GM18909 (cell line): ENCODE measurements at regions not wholly inside any gene's neighbourhood (a gene's known extent, or its start where the extent isn't known, plus 50 kb on each side); places are given as distances from the start of the nearest gene placed in this dataset.
"Not testable (repeated sequence)": the region's sequence is repeated elsewhere in the genome, so short reads cannot be mapped to it uniquely, and the experiment has no call there.

Experiments
- ATAC-seq: cut with Tn5 transposase; IDR thresholded peaks from one replicate; pipeline ENCODE4 v1.9.1; 2021; ENCODE audit warnings: mild to moderate bottlenecking; ENCODE audit not compliant: unreplicated experiment, poor library complexity

DNA sequence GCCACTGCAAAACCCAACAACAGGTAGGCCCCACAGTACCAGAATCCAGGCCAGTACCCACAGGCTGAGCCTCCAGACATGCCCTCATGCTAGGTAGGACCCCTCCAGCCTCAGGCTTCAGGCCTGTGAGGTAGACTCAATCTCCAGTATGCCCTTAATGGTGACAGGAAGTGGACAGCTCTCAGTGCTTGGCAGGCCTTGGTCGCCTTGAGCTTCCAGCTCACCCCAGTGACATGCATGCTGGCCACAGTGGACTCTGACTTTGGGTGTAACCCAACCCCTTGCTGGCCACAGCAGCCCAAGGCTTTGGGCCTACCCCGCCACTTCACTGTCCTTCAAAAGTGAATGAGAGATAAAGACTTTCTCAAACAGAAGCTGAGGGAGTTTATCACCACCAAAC is 324.2 kb downstream of the ANTXR2 start:
- ATAC-seq = no peak

- no peak for ATAC-seq
Measured at GRCh38 chr4:79747252-79747651, 325.8 kb downstream of the ANTXR2 start.

DNA sequence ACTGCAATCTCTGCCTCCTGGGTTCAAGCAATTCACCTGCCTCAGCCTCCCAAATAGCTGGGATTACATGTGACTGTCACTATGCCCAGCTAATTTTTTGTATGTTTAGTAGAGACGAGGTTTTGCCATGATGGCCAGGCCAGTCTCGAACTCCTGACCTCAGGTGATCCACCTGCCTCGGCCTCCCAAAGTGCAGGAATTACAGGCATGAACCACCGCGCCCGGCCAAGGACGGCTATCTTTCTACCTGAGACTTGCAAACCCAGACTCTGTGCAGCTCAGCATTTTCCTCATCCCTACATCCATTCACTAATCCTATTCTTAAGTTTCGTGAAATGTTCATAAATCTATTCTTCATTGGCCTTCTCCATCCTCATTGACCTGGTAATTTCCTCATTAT is 330.0 kb downstream of the ANTXR2 start:
- no peak for ATAC-seq

GRCh38 chr4:79739912-79740311 is 331.9 kb upstream of the GK2 start:
- no peak for ATAC-seq

DNA sequence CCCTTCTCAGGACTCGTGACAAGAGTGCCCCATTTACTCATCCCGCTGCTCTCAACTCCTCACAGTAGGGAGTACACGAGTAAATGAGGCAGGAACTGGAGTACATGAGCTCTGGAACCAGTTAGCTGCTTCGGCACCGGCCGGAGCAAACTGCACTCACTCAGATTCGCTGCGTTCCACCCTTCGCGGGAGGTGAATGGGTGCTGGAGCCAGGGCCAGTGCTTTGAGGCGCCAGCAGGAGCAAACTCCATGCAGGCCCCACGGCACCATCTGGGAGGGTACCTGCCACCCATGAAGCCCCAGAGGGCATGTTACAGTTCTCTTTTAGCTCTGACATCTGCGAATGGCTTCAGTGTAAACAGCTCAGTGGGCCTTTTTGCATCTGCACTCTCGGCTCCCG is 315.5 kb upstream of the GK2 start:
- ATAC-seq = no peak

- ATAC-seq = no peak
Measured at GRCh38 chr4:79700356-79700755, 292.3 kb upstream of the GK2 start.

DNA sequence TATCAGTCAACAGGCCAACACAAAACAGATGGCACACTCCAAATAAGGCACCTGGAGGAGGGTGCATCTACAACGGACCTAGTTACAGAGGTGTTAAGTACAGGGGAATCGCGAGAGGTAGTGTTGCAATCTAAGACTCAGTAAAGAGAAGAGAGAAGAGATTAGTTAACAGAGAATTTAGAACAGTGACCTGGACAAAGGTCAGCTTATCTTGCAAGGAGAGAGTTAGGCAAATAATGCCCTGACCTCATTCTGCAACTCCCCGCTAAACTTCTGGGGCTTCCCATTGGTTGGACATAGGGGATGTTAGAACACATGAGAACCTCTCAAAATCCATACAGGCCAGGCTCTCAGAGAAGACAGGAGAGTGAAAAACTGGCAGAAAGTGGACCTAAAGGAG is 289.4 kb upstream of the GK2 start:
- ATAC-seq = no peak

- not testable (repeated sequence) for ATAC-seq
Measured at GRCh38 chr4:79696534-79696933, 288.5 kb upstream of the GK2 start.

DNA sequence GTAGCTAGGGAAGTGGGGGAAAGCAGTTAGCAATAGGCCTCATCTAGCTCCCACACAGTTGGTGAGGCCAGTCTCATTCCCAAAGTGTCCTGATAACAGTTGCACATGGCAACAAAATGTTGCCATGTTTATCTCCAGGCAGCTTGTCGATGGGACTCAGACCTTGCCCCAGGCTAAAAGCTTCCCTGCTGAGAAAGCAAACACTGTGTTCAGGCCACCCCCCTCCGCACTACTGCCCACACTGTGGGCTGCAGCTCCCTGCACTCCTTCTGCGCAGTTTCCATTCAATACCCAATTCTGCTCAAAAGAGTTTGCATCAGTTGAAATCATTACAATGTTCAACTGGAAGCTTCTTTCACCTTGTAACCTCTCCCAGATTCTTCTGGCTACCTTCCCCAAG is 287.8 kb upstream of the GK2 start:
- ATAC-seq = no peak

DNA sequence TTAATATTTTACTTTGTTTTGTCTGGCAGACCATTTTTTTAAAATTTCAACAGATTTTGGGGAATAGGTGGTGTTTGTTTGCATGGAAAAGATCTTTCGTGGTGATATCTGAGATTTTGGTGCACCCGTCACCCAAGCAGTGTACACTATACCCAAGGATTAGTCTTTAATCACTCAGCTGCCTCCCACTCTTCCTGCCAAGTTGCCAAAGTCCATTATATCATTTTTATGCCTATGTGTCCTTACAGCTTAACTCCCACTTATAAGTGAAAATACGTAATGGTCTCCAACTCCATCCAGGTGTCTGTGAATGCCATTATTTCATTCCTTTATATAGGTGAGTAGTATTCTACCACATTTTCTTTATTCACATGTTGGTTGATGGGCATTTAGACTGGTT is 281.7 kb upstream of the GK2 start:
- ATAC-seq = no peak

GRCh38 chr4:79688691-79689090 is 280.7 kb upstream of the GK2 start:
- no peak for ATAC-seq

DNA sequence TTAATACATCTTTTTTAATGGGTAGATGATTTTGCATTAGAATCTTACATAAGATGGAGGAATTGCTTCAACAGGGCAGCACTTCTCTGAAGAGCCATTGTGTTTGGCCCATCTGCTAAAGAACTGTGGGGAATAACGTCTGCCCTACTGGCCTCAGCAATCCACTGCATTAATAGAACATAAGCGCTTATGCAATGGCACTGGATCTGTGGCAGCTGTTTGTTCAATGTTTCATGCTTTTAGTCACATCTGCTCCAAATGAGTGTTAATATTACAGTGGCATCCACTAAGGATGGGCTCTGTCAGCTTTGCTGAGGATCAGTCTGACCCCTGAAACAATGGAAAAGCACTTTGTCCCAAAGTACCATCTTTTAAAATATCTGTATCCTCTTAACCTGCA is 279.0 kb upstream of the GK2 start:
- ATAC-seq = no peak

GRCh38 chr4:79685542-79685941 is 277.5 kb upstream of the GK2 start:
- no peak for ATAC-seq

- ATAC-seq = no peak
Measured at GRCh38 chr4:79684516-79684915, 276.5 kb upstream of the GK2 start.

DNA sequence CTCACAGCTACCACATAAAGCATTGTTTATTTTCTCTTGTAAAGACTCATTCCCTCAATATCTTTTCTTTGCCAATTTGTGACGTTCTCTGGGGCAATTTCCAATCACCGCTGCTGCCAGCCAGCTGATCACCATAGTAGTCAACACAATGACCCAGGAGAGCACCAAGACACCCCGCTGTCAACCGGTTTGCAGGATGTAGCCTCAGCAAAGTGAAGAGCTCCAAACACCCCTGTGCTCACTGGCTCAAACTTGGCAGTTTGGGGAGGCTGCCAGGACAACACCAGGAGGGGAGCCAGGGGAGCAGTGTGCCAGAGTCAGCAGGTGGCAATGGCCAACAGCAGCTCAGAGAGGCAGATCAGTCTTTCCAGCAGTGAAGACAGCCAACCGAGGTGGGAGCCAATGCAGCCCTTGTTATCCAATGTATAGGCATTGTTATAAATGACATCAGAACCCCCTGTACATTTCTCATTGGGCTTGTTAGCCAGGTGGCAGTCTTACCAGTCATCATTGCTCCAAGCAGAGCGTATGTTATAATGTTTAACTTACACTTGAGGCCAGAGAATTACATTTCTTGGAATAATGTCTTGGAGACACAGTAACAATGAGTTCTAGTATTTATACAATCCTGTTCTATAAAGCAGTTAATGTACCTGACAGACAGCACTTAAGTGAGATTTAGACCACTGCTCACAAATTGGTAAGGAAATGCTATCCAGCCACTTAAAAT is 274.9 kb upstream of the GK2 start:
- no peak for ATAC-seq

- no peak for ATAC-seq
Measured at GRCh38 chr4:79682161-79682560, 274.1 kb upstream of the GK2 start.

GRCh38 chr4:79679859-79680258 is 271.8 kb upstream of the GK2 start:
- no peak for ATAC-seq

DNA sequence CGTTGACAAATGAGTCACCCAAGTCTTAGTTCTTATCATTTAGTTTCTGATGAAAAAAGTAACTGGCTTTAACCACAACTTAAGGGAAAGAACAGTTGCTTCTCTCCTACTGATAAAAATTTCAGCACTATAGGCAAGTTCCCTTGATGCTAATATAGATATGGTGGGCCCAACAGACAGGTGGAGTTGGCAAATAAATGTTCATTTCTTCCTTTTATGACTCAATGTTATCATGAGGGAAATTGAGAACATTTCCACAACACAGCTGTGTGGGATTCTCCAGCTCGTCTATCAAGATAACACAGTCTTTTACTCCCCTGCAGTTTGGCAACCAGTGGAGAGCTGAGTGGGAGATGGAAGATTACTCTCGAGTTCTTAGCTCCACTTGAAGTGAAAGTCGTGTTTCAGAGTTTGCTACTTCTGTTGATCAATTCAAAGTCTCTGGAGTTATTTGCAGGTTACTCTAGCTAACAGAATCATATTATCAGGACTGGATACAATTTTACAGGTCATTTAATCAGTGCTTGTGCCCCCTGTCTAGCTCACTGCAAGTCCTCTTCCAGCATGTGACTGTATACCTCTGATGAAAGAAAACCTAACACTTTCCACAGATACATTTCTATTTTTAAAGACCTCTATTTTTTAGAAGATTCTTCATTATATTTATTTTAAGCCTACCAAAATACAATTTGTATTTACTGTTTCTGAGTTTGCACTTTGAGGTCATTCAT is 270.6 kb upstream of the GK2 start:
- no peak for ATAC-seq

GRCh38 chr4:79676705-79677104 is 268.7 kb upstream of the GK2 start:
- ATAC-seq = no peak

GRCh38 chr4:79674906-79675305 is 266.9 kb upstream of the GK2 start:
- ATAC-seq = not testable (repeated sequence)

DNA sequence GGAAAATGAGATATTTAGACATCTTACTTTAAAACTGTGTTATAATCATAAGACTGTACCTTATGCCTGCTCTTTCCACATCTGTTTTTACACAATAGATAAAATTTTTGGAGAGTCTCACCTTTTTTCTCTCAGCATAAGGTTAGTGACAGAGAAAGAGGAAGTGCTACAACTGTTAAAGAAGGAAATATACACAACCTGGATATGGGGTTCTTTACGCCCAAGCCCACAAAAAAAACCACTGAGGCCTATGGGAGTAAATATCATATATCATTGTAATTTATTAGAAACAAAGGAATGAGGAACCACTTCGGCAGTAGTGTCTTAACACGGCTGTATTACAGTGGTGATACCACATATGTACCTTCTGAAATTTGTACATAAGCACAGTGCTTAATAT is 265.9 kb upstream of the GK2 start:
- no peak for ATAC-seq

DNA sequence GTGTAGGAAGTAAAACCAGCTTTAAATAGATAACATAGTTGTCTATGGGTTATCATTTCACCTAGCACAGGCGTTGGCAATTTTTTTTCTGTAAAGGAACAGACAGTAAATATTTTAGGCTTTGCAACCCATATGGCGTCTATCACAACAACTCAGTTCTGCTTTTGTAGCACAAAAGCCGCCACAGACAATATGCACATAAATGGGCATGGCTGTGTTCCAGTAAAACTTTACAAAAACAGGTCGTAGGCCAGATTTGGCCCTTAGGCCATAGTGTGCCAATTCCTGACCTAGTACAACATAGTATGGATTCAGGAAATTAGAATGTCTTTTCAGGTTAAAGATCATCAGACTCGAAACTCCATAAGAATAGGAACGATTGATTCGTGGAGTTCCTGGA is 265.3 kb upstream of the GK2 start:
- no peak for ATAC-seq
